Osteoblast (primary cell): ENCODE measurements at regions not wholly inside any gene's neighbourhood (a gene's known extent, or its start where the extent isn't known, plus 50 kb on each side); places are given as distances from the start of the nearest gene placed in this dataset.

Experiments
- DNase-seq: peaks from one replicate; pipeline ENCODE4 v3.0.0; 2011; ENCODE audit warnings: low spot score, mixed read lengths; ENCODE audit not compliant: insufficient read length; ENCODE audit errors: missing footprints
- H2AFZ ChIP-seq: 2 replicates; pipeline ENCODE4 v1.6.0; 2011; ENCODE audit warnings: mild to moderate bottlenecking, low read length
- H3K27ac ChIP-seq: 2 replicates; pipeline ENCODE4 v1.5.1; 2011; ENCODE audit warnings: mild to moderate bottlenecking, low read depth, low read length, moderate library complexity
- H3K27me3 ChIP-seq: 2 replicates; pipeline ENCODE4 v1.6.0; 2012; ENCODE audit warnings: mild to moderate bottlenecking, control low read depth, inconsistent platforms, low read length, moderate library complexity; ENCODE audit not compliant: insufficient read depth
- H3K36me3 ChIP-seq: 2 replicates; pipeline ENCODE4 v1.5.1; 2011; ENCODE audit warnings: mild to moderate bottlenecking, low read length, control low read depth, moderate library complexity; ENCODE audit not compliant: insufficient read depth
- H3K4me1 ChIP-seq: 2 replicates; pipeline ENCODE4 v1.5.1; 2011; ENCODE audit warnings: mild to moderate bottlenecking, low read length, control low read depth, moderate library complexity; ENCODE audit not compliant: insufficient read depth
- H3K4me2 ChIP-seq: 2 replicates; pipeline ENCODE4 v1.6.0; 2011; ENCODE audit warnings: mild to moderate bottlenecking, low read length; ENCODE audit not compliant: insufficient read depth
- H3K4me3 ChIP-seq: fragments of 200-600 bp; sonication (generic); 3 replicates; pipeline ENCODE4 v1.5.1; 2012; ENCODE audit warnings: mild to moderate bottlenecking, low read length, inconsistent platforms; ENCODE audit not compliant: insufficient read depth
- H3K79me2 ChIP-seq: 2 replicates; pipeline ENCODE4 v1.6.0; 2012; ENCODE audit warnings: mild to moderate bottlenecking, low read length, control low read depth, inconsistent platforms; ENCODE audit not compliant: insufficient read depth
- H3K9me3 ChIP-seq: 2 replicates; pipeline ENCODE4 v1.5.1; 2011; ENCODE audit warnings: low read depth, low read length, control low read depth
- H4K20me1 ChIP-seq: 2 replicates; pipeline ENCODE4 v1.6.0; 2012; ENCODE audit warnings: mild to moderate bottlenecking, low read length, control low read depth; ENCODE audit not compliant: insufficient read depth
- TF ChIP-seq, protein P1 (sequence below): IDR thresholded peaks from 2 replicates; pipeline ENCODE4 v1.5.1; 2011; ENCODE audit warnings: mild to moderate bottlenecking, low read depth, low read length, moderate library complexity; ENCODE audit errors: extremely low read depth

DNA sequence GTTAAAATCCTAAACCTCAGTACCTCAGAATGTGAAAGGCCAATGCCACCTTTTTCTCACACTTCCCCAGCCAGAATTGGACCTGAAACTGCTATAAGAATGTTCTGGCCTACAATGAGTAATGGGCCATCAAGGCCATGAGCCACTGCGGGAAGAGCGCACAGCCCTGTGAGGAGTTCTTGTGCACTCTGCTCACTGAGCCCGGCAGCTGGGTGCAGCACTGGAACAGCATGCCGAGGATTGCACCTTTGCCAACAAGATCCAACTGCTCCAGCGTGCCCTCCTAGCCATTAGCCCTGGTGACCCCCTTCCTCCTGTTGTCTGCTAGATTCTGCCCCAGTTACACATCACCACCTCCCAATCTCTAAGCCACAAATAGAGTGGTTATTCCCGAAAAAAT is 758.1 kb downstream of the PRELID2 start:
- no peak overlapping the region for H2AFZ ChIP-seq
- H3K4me3 ChIP-seq: no peak overlapping the region
- no peak for DNase-seq
- no peaks in the 10 kb centered on the region for H3K36me3 ChIP-seq
- no peak overlapping the region for H3K4me2 ChIP-seq
- no peaks in the 10 kb centered on the region for H4K20me1 ChIP-seq
- H3K27me3 ChIP-seq: no peaks in the 10 kb centered on the region
- no peak overlapping the region for H3K27ac ChIP-seq
- no peaks in the 10 kb centered on the region for H3K9me3 ChIP-seq
- H3K4me1 ChIP-seq: no peaks in the 10 kb centered on the region
- TF ChIP-seq, protein P1, sequence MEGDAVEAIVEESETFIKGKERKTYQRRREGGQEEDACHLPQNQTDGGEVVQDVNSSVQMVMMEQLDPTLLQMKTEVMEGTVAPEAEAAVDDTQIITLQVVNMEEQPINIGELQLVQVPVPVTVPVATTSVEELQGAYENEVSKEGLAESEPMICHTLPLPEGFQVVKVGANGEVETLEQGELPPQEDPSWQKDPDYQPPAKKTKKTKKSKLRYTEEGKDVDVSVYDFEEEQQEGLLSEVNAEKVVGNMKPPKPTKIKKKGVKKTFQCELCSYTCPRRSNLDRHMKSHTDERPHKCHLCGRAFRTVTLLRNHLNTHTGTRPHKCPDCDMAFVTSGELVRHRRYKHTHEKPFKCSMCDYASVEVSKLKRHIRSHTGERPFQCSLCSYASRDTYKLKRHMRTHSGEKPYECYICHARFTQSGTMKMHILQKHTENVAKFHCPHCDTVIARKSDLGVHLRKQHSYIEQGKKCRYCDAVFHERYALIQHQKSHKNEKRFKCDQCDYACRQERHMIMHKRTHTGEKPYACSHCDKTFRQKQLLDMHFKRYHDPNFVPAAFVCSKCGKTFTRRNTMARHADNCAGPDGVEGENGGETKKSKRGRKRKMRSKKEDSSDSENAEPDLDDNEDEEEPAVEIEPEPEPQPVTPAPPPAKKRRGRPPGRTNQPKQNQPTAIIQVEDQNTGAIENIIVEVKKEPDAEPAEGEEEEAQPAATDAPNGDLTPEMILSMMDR: no peak
- H3K79me2 ChIP-seq: no peaks in the 10 kb centered on the region

DNA sequence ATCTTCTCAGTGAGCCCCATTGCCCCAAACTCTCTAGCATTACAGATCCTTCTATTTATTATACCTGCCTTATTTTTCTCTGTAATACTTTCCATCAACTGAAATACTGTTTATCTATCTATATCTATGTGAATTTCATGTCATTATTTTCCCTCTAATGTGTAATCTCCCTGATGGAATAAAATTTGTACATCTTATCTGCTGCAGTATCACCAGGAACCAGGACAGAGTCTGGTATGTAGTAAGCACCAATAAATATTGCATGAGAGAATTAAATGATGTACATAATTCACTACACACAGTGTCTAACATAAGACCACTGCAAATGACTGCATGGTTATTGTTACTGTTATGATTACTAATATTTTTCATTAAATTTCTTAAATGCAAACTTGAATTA is 759.1 kb downstream of the PRELID2 start:
- no peaks in the 10 kb centered on the region for H3K27me3 ChIP-seq
- no peak overlapping the region for H3K27ac ChIP-seq
- no peak overlapping the region for H3K4me3 ChIP-seq
- H3K9me3 ChIP-seq: no peaks in the 10 kb centered on the region
- TF ChIP-seq, protein P1: no peak
- H3K79me2 ChIP-seq: no peaks in the 10 kb centered on the region
- H3K36me3 ChIP-seq: no peaks in the 10 kb centered on the region
- no peak overlapping the region for H3K4me2 ChIP-seq
- no peak for DNase-seq
- no peaks in the 10 kb centered on the region for H4K20me1 ChIP-seq
- no peak overlapping the region for H2AFZ ChIP-seq
- H3K4me1 ChIP-seq: no peaks in the 10 kb centered on the region

DNA sequence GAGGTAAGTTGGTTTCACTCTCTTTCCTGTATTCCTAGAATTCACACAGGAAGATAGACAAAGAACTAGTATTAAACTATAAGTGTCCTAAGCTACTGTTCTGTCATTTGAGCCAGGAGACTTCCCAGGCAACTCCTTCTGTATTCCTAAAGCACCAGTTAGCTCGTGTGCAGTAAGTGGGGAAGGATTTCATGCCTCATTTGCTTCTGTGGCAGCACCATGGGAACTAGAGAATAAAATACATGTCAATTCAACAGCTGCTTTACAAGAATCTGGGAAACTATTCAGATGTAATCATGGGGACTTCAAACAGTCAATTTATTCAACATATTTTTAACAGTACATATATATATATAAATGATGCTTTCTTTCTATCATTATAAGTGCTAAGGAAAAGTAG is 762.3 kb downstream of the PRELID2 start:
- H3K36me3 ChIP-seq: no peaks in the 10 kb centered on the region
- no peaks in the 10 kb centered on the region for H3K4me1 ChIP-seq
- no peaks in the 10 kb centered on the region for H3K79me2 ChIP-seq
- H2AFZ ChIP-seq: peak overlapping the region; percentile 34
- H3K4me2 ChIP-seq: no peak overlapping the region
- no peak for DNase-seq
- no peaks in the 10 kb centered on the region for H4K20me1 ChIP-seq
- no peaks in the 10 kb centered on the region for H3K27me3 ChIP-seq
- no peak overlapping the region for H3K4me3 ChIP-seq
- H3K9me3 ChIP-seq: no peaks in the 10 kb centered on the region
- TF ChIP-seq, protein P1: no peak
- H3K27ac ChIP-seq: no peak overlapping the region

DNA sequence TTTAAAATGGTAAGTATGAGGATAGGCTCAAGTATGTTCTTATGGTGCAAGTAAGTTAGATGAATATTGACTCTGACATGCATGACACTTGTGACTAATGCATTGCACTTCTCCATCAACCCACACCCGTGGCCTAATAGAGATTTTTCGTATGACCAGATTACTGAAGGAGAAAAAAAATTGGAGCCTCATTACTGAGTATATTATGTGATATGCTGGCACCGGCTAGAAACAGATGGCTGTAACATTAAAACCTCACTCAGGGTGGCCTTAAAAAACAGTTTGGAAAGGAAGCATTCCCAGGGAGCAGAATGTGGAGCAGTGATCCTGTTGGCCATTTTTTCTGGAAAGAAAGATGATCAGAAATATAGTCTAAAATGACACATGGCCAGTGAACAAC is 766.4 kb downstream of the PRELID2 start:
- Histone ChIP-seq H2AFZ (no peak overlapping the region), H3K4me3 (no peak overlapping the region), H3K27me3 (no peaks in the 10 kb centered on the region), H3K4me2 (no peak overlapping the region), H3K36me3 (no peaks in the 10 kb centered on the region), H3K9me3 (no peaks in the 10 kb centered on the region), H3K27ac (no peak overlapping the region), H3K4me1 (no peaks in the 10 kb centered on the region), H4K20me1 (no peaks in the 10 kb centered on the region), H3K79me2 (no peaks in the 10 kb centered on the region)
- no peak for DNase-seq
- TF ChIP-seq, protein P1: no peak
